Pancreas (tissue), 10 donors: ENCODE measurements at regions not wholly inside any gene's neighbourhood (a gene's known extent, or its start where the extent isn't known, plus 50 kb on each side); places are given as distances from the start of the nearest gene placed in this dataset.
"Not testable (repeated sequence)": the region's sequence is repeated elsewhere in the genome, so short reads cannot be mapped to it uniquely, and the experiment has no call there.

Source experiments
- ATAC-seq, 4 donors: fragments of 200-7000 bp; cut with Tn5 transposase; one replicate each; pipeline versions ENCODE4 v1.8.0 to v1.9.1; 2020; ENCODE audit warnings: mild to moderate bottlenecking in 4 of 4, moderate library complexity in 4 of 4
- DNase-seq, 6 donors: peaks; one replicate each; pipeline ENCODE4 v3.0.0-alpha.2; 2020
- FAIRE-seq: peaks from 2 replicates; lab custom pipeline; 2012; peaks lifted over from hg19 to GRCh38; lab: Jason Lieb, UNC
- H3K27ac ChIP-seq, 4 donors: fragments of 200-600 bp; sonication (generic); 1 replicate in 3 of 4; 2 replicates in 1 of 4; pipeline versions ENCODE4 v1.5.0 to v1.8.0; 2020
- H3K27me3 ChIP-seq, 4 donors: fragments of 200-600 bp; one replicate each; pipeline ENCODE4 v1.8.0; 2021
- H3K36me3 ChIP-seq, 3 donors: fragments of 200-600 bp; sonication (generic) in 1 of 3; one replicate each; pipeline versions ENCODE4 v1.5.0 to v1.8.0; 2020 to 2021
- H3K4me1 ChIP-seq, 3 donors: fragments of 200-600 bp; one replicate each; pipeline ENCODE4 v1.8.0; 2021
- H3K4me3 ChIP-seq, 4 donors: fragments of 200-600 bp; sonication (generic) in 2 of 4; one replicate each; pipeline versions ENCODE4 v1.5.0 to v1.8.0; 2020 to 2021
- H3K9me3 ChIP-seq, 4 donors: fragments of 200-600 bp; one replicate each; pipeline ENCODE4 v1.8.0; 2021
- CTCF ChIP-seq, 4 donors: fragments of 200-600 bp; sonication (generic) in 3 of 4; IDR thresholded peaks; one replicate each; pipeline versions ENCODE4 v1.5.0 to v1.8.0; 2021; ENCODE audit warnings: antibody characterized with exemption in 4 of 4
- WGBS, 2 donors: extraction: QIAGEN DNeasy Blood & Tissue Kit; methylation state at CpG; one replicate each; pipeline ENCODE4 v1.1.7; 2013; 5-methylcytosine and 5-hydroxymethylcytosine counted together
- intact Hi-C, 3 donors: fragments of 100-400 bp; cut with DNase I; formaldehyde crosslinking; loops; one replicate each; pipeline versions ENCODE4 v1.11.1 to v1.14.2; 2022
- donor health status: healthy with polysubstance abuse.
- donor health status: DM: no; HTN: no; CAD: no; lungs with moderate emphysema.
- donor health status: DM: no; HTN: no; CAD: no.
- donor health status: control.
- donor health status: control.
- donor health status: Bipolar disorder and iron deficiency.
- donor health status: DM: yes; HTN: yes; CAD: no.
- donor health status: DM: no; HTN: no; CAD: no.
- donor health status: DM: no; HTN: no; CAD: no.
- donor health status: DM: yes; HTN: yes; CAD: no.

- no peaks in the 10 kb centered on the region for H3K27me3 ChIP-seq
- no peak for FAIRE-seq
- TF ChIP-seq CTCF (IDR thresholded peaks at IDR 0.05): no peak
- intact Hi-C loops: no loop called here
- H3K9me3 ChIP-seq: no peaks in the 10 kb centered on the region
- no peak overlapping the region for H3K4me3 ChIP-seq
- WGBS, 2 donors: 42 to 54% methylated on average over 4 of the region's 4 CpGs
- no peak overlapping the region for H3K27ac ChIP-seq
- no peak for DNase-seq
- no peak for ATAC-seq
- no peaks in the 10 kb centered on the region for H3K36me3 ChIP-seq
- H3K4me1 ChIP-seq: no peaks in the 10 kb centered on the region
Observed at GRCh38 chr2:156986339-156986988, 271.0 kb upstream of the GALNT5 start.

- Histone ChIP-seq H3K36me3 (no peaks in the 10 kb centered on the region), H3K4me3 (no peak overlapping the region), H3K4me1 (no peaks in the 10 kb centered on the region), H3K9me3 (no peaks in the 10 kb centered on the region), H3K27ac (no peak overlapping the region), H3K27me3 (no peaks in the 10 kb centered on the region)
- ATAC-seq (no peak), DNase-seq (no peak), FAIRE-seq (no peak)
- WGBS, 2 donors: 31 to 44% methylated on average over 4 of the region's 4 CpGs
- no peak for TF ChIP-seq CTCF (IDR thresholded peaks at IDR 0.05)
- intact Hi-C loops: no loop called here
Observed at GRCh38 chr2:156999661-157000060, 257.8 kb upstream of the GALNT5 start.

GRCh38 chr2:157004789-157005188, 252.7 kb upstream of the GALNT5 start:
- no peak overlapping the region for H3K4me3 ChIP-seq
- no peak for TF ChIP-seq CTCF (IDR thresholded peaks at IDR 0.05)
- FAIRE-seq (no peak), ATAC-seq (no peak), DNase-seq (no peak)
- H3K9me3 ChIP-seq: no peaks in the 10 kb centered on the region
- no peak overlapping the region for H3K27ac ChIP-seq
- H3K36me3 ChIP-seq: no peaks in the 10 kb centered on the region
- WGBS, 2 donors: 47 to 64% methylated on average over 2 of the region's 2 CpGs
- intact Hi-C loops: no loop called here
- H3K27me3 ChIP-seq: no peaks in the 10 kb centered on the region
- H3K4me1 ChIP-seq: no peaks in the 10 kb centered on the region

- no peak for DNase-seq
- Histone ChIP-seq H3K36me3 (no peaks in the 10 kb centered on the region), H3K27ac (no peak overlapping the region), H3K27me3 (no peaks in the 10 kb centered on the region), H3K9me3 (no peaks in the 10 kb centered on the region), H3K4me3 (no peak overlapping the region), H3K4me1 (no peaks in the 10 kb centered on the region)
- TF ChIP-seq CTCF (IDR thresholded peaks at IDR 0.05): no peak
- intact Hi-C loops: no loop called here
- no peak for ATAC-seq
- peak; percentile 20 for FAIRE-seq
- WGBS, 2 donors: 50 to 61% methylated on average over 6 of the region's 6 CpGs
Observed at GRCh38 chr2:157015015-157015575, 242.4 kb upstream of the GALNT5 start.

- H3K27me3 ChIP-seq: not testable (repeated sequence)
Observed at GRCh38 chr2:157023264-157023663, 234.2 kb upstream of the GALNT5 start.

More at GRCh38 chr2:157023264-157023663, 234.2 kb upstream of the GALNT5 start:
- ATAC-seq, H3K4me1 ChIP-seq, H3K27ac ChIP-seq, intact Hi-C loops, H3K9me3 ChIP-seq, H3K4me3 ChIP-seq, FAIRE-seq, DNase-seq, H3K36me3 ChIP-seq: not testable (repeated sequence)
- WGBS, 2 donors: 15 to 53% methylated on average over 1 of the region's 1 CpG
